HG02943 (cell line): ENCODE measurements at regions not wholly inside any gene's neighbourhood (a gene's known extent, or its start where the extent isn't known, plus 50 kb on each side); places are given as distances from the start of the nearest gene placed in this dataset.

Source experiments
- ATAC-seq: cut with Tn5 transposase; IDR thresholded peaks from one replicate; pipeline ENCODE4 v1.9.1; 2021; ENCODE audit warnings: mild to moderate bottlenecking, low read depth, moderate library complexity; ENCODE audit not compliant: unreplicated experiment

DNA sequence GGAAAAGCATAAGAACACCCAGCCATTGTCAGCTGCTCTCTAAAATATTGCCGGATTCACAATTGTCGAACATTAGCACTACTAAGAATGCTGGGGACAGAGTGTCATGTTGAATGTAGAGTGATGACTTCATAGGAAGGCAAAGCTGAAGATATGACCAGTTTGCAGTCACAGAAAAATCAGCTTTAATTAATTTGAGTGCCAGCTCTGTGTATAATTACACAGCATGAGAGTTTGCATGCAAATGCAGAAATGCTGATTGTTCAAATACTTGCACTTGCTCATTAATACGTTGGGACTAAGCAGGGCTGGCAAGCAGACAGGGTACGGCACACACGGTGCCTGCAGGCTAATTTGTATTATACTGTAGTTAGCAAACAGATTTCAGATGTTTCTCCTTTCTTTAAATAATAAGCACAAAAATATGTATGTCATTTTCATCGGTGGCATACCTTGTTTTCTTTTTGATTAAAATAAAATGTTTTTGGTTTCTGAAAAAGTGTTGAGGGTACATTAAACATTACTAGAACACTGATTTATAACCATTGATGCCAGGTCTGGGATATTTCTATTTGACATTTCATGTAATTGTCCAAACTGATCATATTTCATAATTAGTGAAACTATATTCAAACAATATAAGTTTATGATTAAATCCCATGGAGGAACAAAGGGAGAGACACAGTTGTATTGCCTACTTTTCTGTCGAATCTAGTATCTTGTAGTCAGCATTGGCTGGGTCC is 99.8 kb upstream of the ADGRL2 start:
- ATAC-seq, result no peak

DNA sequence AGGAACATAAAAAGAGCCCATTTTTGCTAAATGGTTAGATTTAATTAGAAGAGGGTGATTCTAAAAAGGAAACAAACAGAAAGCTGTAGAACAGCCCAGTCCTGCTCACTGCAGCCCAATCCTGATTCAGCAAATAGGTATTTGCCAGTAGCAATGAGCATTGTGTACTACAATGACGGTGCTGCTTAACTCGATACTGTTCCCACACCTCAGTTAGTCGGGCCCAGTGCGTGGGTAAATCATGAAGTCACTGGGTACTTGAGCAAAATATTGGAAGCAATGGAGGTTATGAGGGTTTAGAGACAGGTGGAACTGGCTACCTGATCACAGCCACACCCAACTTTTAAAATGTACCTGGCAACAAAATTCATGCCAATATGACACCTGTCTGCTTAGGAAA is 101.5 kb upstream of the ADGRL2 start:
- ATAC-seq, result no peak

GRCh38 chr1:81695741-81696140 is 105.0 kb upstream of the ADGRL2 start:
- no peak for ATAC-seq

- no peak for ATAC-seq
Observed at GRCh38 chr1:81693316-81693715, 107.4 kb upstream of the ADGRL2 start.

DNA sequence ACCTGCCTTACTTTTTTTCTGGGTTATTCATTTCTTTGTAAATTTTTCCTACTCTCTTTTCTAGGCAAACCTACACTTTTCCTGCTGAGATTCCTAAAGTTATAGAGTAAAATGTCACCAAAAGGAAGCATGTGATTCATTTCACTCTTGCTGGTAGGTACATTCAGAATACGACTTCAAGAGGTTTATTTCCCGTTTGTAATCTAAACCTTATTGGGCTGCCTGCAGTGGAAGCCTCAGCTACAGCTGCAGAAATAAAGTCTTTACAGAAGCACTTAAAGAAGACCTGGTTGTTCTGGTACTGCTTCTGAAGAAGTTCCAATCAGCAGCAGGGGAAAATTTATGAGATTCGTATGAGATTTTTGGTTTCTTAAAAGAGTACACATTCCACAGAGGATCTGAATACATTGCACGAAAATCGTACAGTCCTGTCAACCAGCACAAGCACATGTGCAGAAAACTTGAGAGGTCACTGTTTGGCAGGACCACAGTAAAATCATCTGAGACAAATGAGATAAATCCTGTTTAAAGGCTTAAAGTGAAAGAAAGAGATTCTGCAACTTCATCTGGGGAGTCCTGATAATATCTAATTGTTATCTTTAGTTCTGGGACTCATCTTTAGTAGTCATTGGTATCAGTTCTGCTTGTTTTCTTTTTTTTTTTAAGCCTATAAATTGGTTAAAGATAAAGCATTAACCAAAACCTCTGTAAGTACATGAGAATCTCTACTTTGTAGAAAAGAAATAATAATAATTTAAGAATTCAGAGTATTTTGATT is 109.9 kb upstream of the ADGRL2 start:
- ATAC-seq, result no peak

- ATAC-seq, result no peak
Observed at GRCh38 chr1:81689531-81689941, 111.2 kb upstream of the ADGRL2 start.

GRCh38 chr1:81682490-81682889 is 118.2 kb upstream of the ADGRL2 start:
- ATAC-seq, result no peak

DNA sequence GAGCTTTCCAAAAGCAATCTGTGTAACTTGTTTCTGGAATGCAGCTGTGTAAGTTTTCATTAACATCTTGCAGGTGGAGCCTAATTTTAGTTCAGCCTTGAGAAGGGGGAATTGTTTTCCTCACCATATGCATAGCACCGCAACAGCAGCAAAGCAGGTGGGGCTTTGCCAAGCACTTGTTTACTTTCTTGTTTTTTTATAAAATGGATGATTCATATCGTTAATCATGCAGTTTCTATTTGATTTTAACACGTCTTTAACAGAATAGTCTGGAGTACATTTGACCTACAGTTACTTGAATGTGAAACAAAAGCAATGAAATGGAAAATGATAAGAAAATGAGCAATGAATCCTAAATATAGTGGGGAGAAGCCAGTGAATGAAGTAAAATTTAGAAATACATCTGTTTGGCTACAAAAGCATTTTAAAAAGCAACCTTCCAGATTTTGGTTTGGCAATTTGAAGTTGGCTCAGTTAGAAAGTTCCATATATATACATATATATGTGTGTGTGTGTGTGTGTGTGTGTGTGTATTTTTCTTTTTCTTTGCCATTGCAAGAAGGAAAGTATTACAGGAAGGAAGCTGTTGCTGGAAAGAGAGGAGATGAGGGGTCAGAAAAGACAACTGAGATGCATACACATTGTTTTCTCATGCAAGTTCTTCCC is 119.0 kb upstream of the ADGRL2 start:
- ATAC-seq, result no peak

GRCh38 chr1:81681114-81681513 is 119.6 kb upstream of the ADGRL2 start:
- no peak for ATAC-seq

- ATAC-seq, result no peak
Observed at GRCh38 chr1:81679942-81680341, 120.8 kb upstream of the ADGRL2 start.

DNA sequence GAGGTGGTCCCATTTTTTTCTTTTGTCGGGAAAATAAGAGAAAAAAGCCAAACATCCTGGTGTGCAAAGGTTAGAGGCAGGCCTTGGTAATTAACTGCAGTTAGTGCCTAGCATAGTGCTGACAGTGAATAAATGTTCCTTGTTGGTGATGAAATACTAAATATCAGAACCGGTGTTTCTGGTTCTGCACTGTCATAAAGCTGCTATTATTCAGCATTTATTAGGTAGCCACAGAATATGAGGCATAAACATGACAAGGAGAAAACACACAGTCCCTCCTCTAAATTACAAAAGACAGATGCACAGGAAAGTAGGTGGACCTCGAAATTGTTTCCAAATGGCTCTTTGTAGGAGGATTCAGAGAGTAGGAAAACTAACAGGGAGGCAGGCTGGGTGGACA is 122.0 kb upstream of the ADGRL2 start:
- ATAC-seq, result no peak

- no peak for ATAC-seq
Observed at GRCh38 chr1:81672766-81673165, 128.0 kb upstream of the ADGRL2 start.

GRCh38 chr1:81671038-81671437 is 129.7 kb upstream of the ADGRL2 start:
- no peak for ATAC-seq

DNA sequence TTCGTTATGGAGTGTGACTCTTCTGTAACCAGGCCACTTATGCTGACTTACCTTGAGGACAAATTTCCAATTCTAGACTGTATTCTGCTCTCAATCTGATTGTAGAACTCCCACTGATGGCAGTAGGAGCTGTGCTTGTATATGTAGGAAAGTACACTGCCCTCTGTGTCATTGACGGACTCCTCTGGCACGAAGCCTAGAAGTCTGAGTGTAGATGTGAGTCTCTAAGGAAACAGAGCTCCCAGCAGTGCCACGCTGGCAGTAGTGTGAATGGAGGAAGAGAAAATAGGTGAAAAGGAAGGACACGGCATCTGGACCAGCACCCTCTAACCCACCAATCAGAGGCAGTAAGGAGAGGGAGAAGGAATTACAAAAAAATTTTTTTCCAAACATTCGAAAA is 130.4 kb upstream of the ADGRL2 start:
- ATAC-seq, result no peak

GRCh38 chr1:81666586-81666985 is 134.1 kb upstream of the ADGRL2 start:
- ATAC-seq, result no peak

GRCh38 chr1:81664341-81664740 is 136.4 kb upstream of the ADGRL2 start:
- no peak for ATAC-seq

DNA sequence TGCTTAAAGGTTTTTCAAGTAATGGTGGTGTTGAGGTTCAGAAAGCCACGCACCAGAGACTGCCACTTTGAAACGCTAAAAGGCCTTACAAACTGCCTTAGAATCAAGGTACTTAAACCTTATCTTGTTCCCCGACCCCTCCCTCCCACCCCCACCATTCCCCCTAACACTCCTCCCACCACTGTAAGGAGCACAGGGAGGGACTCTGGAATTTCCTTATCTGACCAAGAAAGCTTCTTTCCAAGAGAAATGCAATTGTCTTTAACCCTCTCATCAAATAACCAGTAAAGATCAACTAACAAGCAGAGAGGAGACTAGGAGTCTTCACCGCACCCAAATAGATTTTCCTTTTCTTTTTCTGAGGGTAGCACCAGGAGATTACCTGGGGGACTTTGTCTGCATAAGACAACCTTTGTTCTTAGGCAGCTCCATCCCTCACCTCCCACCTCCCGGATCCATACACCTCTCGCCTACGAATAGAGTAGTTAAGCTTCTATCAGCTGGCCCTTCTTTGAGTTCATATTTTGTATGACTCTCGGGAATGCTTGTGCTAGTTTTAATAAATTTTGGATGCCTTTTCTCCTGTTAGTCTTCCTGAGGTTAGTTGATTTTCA is 137.7 kb upstream of the ADGRL2 start:
- no peak for ATAC-seq

DNA sequence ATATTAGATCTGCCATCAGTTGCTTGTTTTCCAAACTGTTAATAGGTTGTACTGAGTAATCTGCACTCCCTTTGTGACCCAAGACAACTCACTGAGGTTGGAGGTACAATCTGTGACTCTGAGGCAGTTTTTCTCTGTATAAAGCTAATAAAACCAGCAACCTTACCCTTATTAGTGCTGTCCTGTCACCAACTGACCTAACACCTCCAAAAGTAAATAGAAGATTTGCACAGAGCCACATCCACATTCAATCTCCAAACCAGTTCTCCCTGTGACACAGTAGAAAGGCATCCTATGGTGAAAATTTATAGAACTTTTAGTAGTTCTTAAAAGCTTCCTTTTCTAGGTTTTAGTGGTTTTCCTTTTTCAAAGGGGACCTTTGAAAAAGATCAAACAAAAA is 140.4 kb upstream of the ADGRL2 start:
- no peak for ATAC-seq

- ATAC-seq, result no peak
Observed at GRCh38 chr1:81654657-81655056, 146.1 kb upstream of the ADGRL2 start.

GRCh38 chr1:81654147-81654546 is 146.6 kb upstream of the ADGRL2 start:
- no peak for ATAC-seq

- no peak for ATAC-seq
Observed at GRCh38 chr1:81650776-81651175, 150.0 kb upstream of the ADGRL2 start.
